Activated naive CD8-positive, alpha-beta T cell treated with anti-CD3 and anti-CD28 coated beads, Interleukin-2, amount 50 U/mL, for 24 hours (primary cell): ENCODE measurements at regions not wholly inside any gene's neighbourhood (a gene's known extent, or its start where the extent isn't known, plus 50 kb on each side); places are given as distances from the start of the nearest gene placed in this dataset.
A peak's percentile ranks its signal among the peaks of the same experiment; 100 is the strongest.

Source experiments
- ATAC-seq: fragments of 150-1000 bp; cut with Tn5 transposase; one replicate; pipeline ENCODE4 v1.10.0; 2021
- DNase-seq: peaks from one replicate; pipeline ENCODE4 v3.0.0; 2021
- H3K27ac Mint-ChIP-seq: one replicate; pipeline ENCODE4 v1.8.0; 2021; ENCODE audit warnings: mild to moderate bottlenecking, mixed read lengths
- H3K27me3 Mint-ChIP-seq: one replicate; pipeline ENCODE4 v1.8.0; 2021; ENCODE audit warnings: mixed read lengths
- H3K36me3 Mint-ChIP-seq: one replicate; pipeline ENCODE4 v1.8.0; 2021; ENCODE audit warnings: low read depth, mixed read lengths
- H3K4me1 Mint-ChIP-seq: one replicate; pipeline ENCODE4 v1.8.0; 2021; ENCODE audit warnings: mixed read lengths
- H3K4me3 Mint-ChIP-seq: one replicate; pipeline ENCODE4 v1.8.0; 2021; ENCODE audit warnings: mild to moderate bottlenecking, moderate library complexity, mixed read lengths
- H3K9me3 Mint-ChIP-seq: one replicate; pipeline ENCODE4 v1.8.0; 2021; ENCODE audit warnings: mixed read lengths

GRCh38 chr2:235390108-235390815 lies 103.6 kb upstream of the AGAP1 start:
- H3K4me1 Mint-ChIP-seq, result peaks cover 10% of the 10 kb centered on the region
- peaks cover 2% of the 10 kb centered on the region for H3K27me3 Mint-ChIP-seq
- H3K27ac Mint-ChIP-seq, result peak overlapping the region; percentile 20
- H3K9me3 Mint-ChIP-seq, result no peaks in the 10 kb centered on the region
- DNase-seq (peak; percentile 47), ATAC-seq (peak; percentile 87)
- H3K36me3 Mint-ChIP-seq, result no peaks in the 10 kb centered on the region
- no peak overlapping the region for H3K4me3 Mint-ChIP-seq

- H3K36me3 Mint-ChIP-seq, result no peaks in the 10 kb centered on the region
- ATAC-seq (peak; percentile 42), DNase-seq (no peak)
- H3K9me3 Mint-ChIP-seq, result no peaks in the 10 kb centered on the region
- peaks cover 5% of the 10 kb centered on the region for H3K27me3 Mint-ChIP-seq
- no peak overlapping the region for H3K27ac Mint-ChIP-seq
- peaks cover 10% of the 10 kb centered on the region for H3K4me1 Mint-ChIP-seq
- no peak overlapping the region for H3K4me3 Mint-ChIP-seq
Observed at GRCh38 chr2:235390816-235391194, 103.0 kb upstream of the AGAP1 start.

- Mint-ChIP-seq H3K9me3 (no peaks in the 10 kb centered on the region), H3K4me3 (no peak overlapping the region), H3K27me3 (peaks cover 9% of the 10 kb centered on the region), H3K27ac (no peak overlapping the region), H3K4me1 (peaks cover 10% of the 10 kb centered on the region), H3K36me3 (no peaks in the 10 kb centered on the region)
- ATAC-seq (no peak), DNase-seq (no peak)
Observed at GRCh38 chr2:235391921-235392615, 101.8 kb upstream of the AGAP1 start.

GRCh38 chr2:235394278-235394828 lies 99.5 kb upstream of the AGAP1 start:
- no peak for DNase-seq
- H3K4me1 Mint-ChIP-seq, result peaks cover 10% of the 10 kb centered on the region
- peaks cover 14% of the 10 kb centered on the region for H3K27me3 Mint-ChIP-seq
- no peak for ATAC-seq
- H3K27ac Mint-ChIP-seq, result no peak overlapping the region
- H3K4me3 Mint-ChIP-seq, result no peak overlapping the region
- no peaks in the 10 kb centered on the region for H3K36me3 Mint-ChIP-seq
- H3K9me3 Mint-ChIP-seq, result no peaks in the 10 kb centered on the region

- Mint-ChIP-seq H3K9me3 (peaks cover 4% of the 10 kb centered on the region), H3K4me3 (no peak overlapping the region), H3K27me3 (peaks cover 16% of the 10 kb centered on the region), H3K36me3 (no peaks in the 10 kb centered on the region), H3K27ac (no peak overlapping the region), H3K4me1 (no peaks in the 10 kb centered on the region)
- DNase-seq (no peak), ATAC-seq (no peak)
Observed at GRCh38 chr2:235396071-235396846, 97.6 kb upstream of the AGAP1 start.

GRCh38 chr2:235398321-235398720 lies 95.5 kb upstream of the AGAP1 start:
- Mint-ChIP-seq H3K9me3 (peaks cover 4% of the 10 kb centered on the region), H3K27me3 (peaks cover 21% of the 10 kb centered on the region), H3K4me1 (no peaks in the 10 kb centered on the region), H3K36me3 (no peaks in the 10 kb centered on the region), H3K27ac (no peak overlapping the region), H3K4me3 (no peak overlapping the region)
- ATAC-seq (no peak), DNase-seq (no peak)

- no peak overlapping the region for H3K4me3 Mint-ChIP-seq
- ATAC-seq (no peak), DNase-seq (no peak)
- H3K36me3 Mint-ChIP-seq, result no peaks in the 10 kb centered on the region
- H3K27me3 Mint-ChIP-seq, result peaks cover 22% of the 10 kb centered on the region
- peaks cover 4% of the 10 kb centered on the region for H3K9me3 Mint-ChIP-seq
- H3K27ac Mint-ChIP-seq, result no peak overlapping the region
- no peaks in the 10 kb centered on the region for H3K4me1 Mint-ChIP-seq
Observed at GRCh38 chr2:235399895-235400294, 93.9 kb upstream of the AGAP1 start.

- H3K27ac Mint-ChIP-seq, result no peak overlapping the region
- no peaks in the 10 kb centered on the region for H3K4me1 Mint-ChIP-seq
- no peak overlapping the region for H3K4me3 Mint-ChIP-seq
- no peak for ATAC-seq
- H3K36me3 Mint-ChIP-seq, result no peaks in the 10 kb centered on the region
- H3K27me3 Mint-ChIP-seq, result peaks cover 22% of the 10 kb centered on the region
- H3K9me3 Mint-ChIP-seq, result peaks cover 4% of the 10 kb centered on the region
- DNase-seq, result no peak
Observed at GRCh38 chr2:235402422-235402821, 91.4 kb upstream of the AGAP1 start.

GRCh38 chr2:235405612-235406361 lies 88.1 kb upstream of the AGAP1 start:
- DNase-seq (no peak), ATAC-seq (no peak)
- Mint-ChIP-seq H3K36me3 (no peaks in the 10 kb centered on the region), H3K27ac (no peak overlapping the region), H3K27me3 (peaks cover 17% of the 10 kb centered on the region), H3K4me3 (no peak overlapping the region), H3K4me1 (no peaks in the 10 kb centered on the region), H3K9me3 (no peaks in the 10 kb centered on the region)

- Mint-ChIP-seq H3K4me1 (no peaks in the 10 kb centered on the region), H3K36me3 (no peaks in the 10 kb centered on the region), H3K4me3 (no peak overlapping the region), H3K9me3 (no peaks in the 10 kb centered on the region), H3K27ac (no peak overlapping the region), H3K27me3 (peaks cover 17% of the 10 kb centered on the region)
- DNase-seq (no peak), ATAC-seq (no peak)
Observed at GRCh38 chr2:235406430-235406829, 87.4 kb upstream of the AGAP1 start.

- H3K4me1 Mint-ChIP-seq, result no peaks in the 10 kb centered on the region
- no peak overlapping the region for H3K27ac Mint-ChIP-seq
- DNase-seq, result no peak
- H3K27me3 Mint-ChIP-seq, result peaks cover 9% of the 10 kb centered on the region
- H3K4me3 Mint-ChIP-seq, result no peak overlapping the region
- no peaks in the 10 kb centered on the region for H3K36me3 Mint-ChIP-seq
- H3K9me3 Mint-ChIP-seq, result peaks cover 9% of the 10 kb centered on the region
- ATAC-seq, result no peak
Observed at GRCh38 chr2:235411905-235412485, 81.8 kb upstream of the AGAP1 start.

GRCh38 chr2:235413064-235413463 lies 80.8 kb upstream of the AGAP1 start:
- ATAC-seq, result no peak
- Mint-ChIP-seq H3K36me3 (no peaks in the 10 kb centered on the region), H3K27ac (no peak overlapping the region), H3K4me1 (no peaks in the 10 kb centered on the region), H3K27me3 (peaks cover 9% of the 10 kb centered on the region), H3K4me3 (no peak overlapping the region), H3K9me3 (peaks cover 9% of the 10 kb centered on the region)
- DNase-seq, result no peak

- DNase-seq, result no peak
- H3K27me3 Mint-ChIP-seq, result peaks cover 9% of the 10 kb centered on the region
- no peaks in the 10 kb centered on the region for H3K4me1 Mint-ChIP-seq
- no peak overlapping the region for H3K4me3 Mint-ChIP-seq
- peaks cover 9% of the 10 kb centered on the region for H3K9me3 Mint-ChIP-seq
- H3K27ac Mint-ChIP-seq, result no peak overlapping the region
- no peaks in the 10 kb centered on the region for H3K36me3 Mint-ChIP-seq
- ATAC-seq, result no peak
Observed at GRCh38 chr2:235414422-235414821, 79.4 kb upstream of the AGAP1 start.
